Astrocyte (in vitro differentiated cells and primary cell): ENCODE measurements at regions not wholly inside any gene's neighbourhood (a gene's known extent, or its start where the extent isn't known, plus 50 kb on each side); places are given as distances from the start of the nearest gene placed in this dataset.
A peak's percentile ranks its signal among the peaks of the same experiment; 100 is the strongest.

ENCODE experiments used
- DNase-seq: peaks from one replicate; pipeline ENCODE4 v3.0.0-alpha.2; 2010; ENCODE audit warnings: low read depth
- FAIRE-seq: peaks from 2 replicates; lab custom pipeline; 2011; peaks lifted over from hg19 to GRCh38; lab: Jason Lieb, UNC
- H2AFZ ChIP-seq: 2 replicates; pipeline ENCODE4 v1.6.0; 2012; ENCODE audit warnings: low read depth, low read length, inconsistent platforms
- H3K27ac ChIP-seq: 2 replicates; pipeline ENCODE4 v1.5.1; 2011; ENCODE audit warnings: low read depth, low read length, inconsistent platforms
- H3K27me3 ChIP-seq: 2 replicates; pipeline ENCODE4 v1.6.0; 2011; ENCODE audit warnings: low read length, inconsistent platforms; ENCODE audit not compliant: insufficient read depth
- H3K36me3 ChIP-seq: 2 replicates; pipeline ENCODE4 v1.5.1; 2011; ENCODE audit warnings: low read length, inconsistent platforms; ENCODE audit not compliant: insufficient read depth
- H3K4me1 ChIP-seq: 2 replicates; pipeline ENCODE4 v1.5.1; 2011; ENCODE audit warnings: low read length, inconsistent platforms; ENCODE audit not compliant: insufficient read depth
- H3K4me2 ChIP-seq: 2 replicates; pipeline ENCODE4 v1.6.0; 2012; ENCODE audit warnings: low read length, inconsistent platforms
- H3K4me3 ChIP-seq: 2 replicates; pipeline ENCODE4 v1.5.1; 2011; ENCODE audit warnings: low read depth, mild to moderate bottlenecking, low read length, inconsistent platforms; ENCODE audit not compliant: insufficient read depth
- H3K79me2 ChIP-seq: 2 replicates; pipeline ENCODE4 v1.6.0; 2012; ENCODE audit warnings: mild to moderate bottlenecking, low read length, inconsistent platforms; ENCODE audit not compliant: insufficient read depth
- H3K9ac ChIP-seq: 2 replicates; pipeline ENCODE4 v1.6.0; 2012; ENCODE audit warnings: mild to moderate bottlenecking, low read length, inconsistent platforms
- H3K9me3 ChIP-seq: 2 replicates; pipeline ENCODE4 v1.5.1; 2012; ENCODE audit warnings: low read depth, mild to moderate bottlenecking, low read length, inconsistent platforms; ENCODE audit not compliant: insufficient read depth
- H4K20me1 ChIP-seq: 2 replicates; pipeline ENCODE4 v1.6.0; 2012; ENCODE audit warnings: low read length, inconsistent platforms; ENCODE audit not compliant: insufficient read depth
- H3K27ac Mint-ChIP-seq: one replicate; pipeline ENCODE4 v1.8.0; 2021; ENCODE audit warnings: mild to moderate bottlenecking, mixed read lengths; ENCODE audit not compliant: unreplicated experiment
- H3K27me3 Mint-ChIP-seq: one replicate; pipeline ENCODE4 v1.8.0; 2021; ENCODE audit warnings: low read depth, mixed read lengths; ENCODE audit not compliant: unreplicated experiment
- H3K36me3 Mint-ChIP-seq: one replicate; pipeline ENCODE4 v1.8.0; 2021; ENCODE audit warnings: low read depth, mixed read lengths; ENCODE audit not compliant: unreplicated experiment
- H3K4me1 Mint-ChIP-seq: one replicate; pipeline ENCODE4 v1.8.0; 2021; ENCODE audit warnings: low read depth, mixed read lengths; ENCODE audit not compliant: unreplicated experiment
- H3K4me3 Mint-ChIP-seq: one replicate; pipeline ENCODE4 v1.8.0; 2021; ENCODE audit warnings: mild to moderate bottlenecking, moderate library complexity, mixed read lengths; ENCODE audit not compliant: unreplicated experiment
- H3K9me3 Mint-ChIP-seq: one replicate; pipeline ENCODE4 v1.8.0; 2021; ENCODE audit warnings: mild to moderate bottlenecking, mixed read lengths; ENCODE audit not compliant: unreplicated experiment
- CTCF ChIP-seq: IDR thresholded peaks from 2 replicates; pipeline ENCODE4 v1.5.1; 2011; ENCODE audit warnings: low read depth, mild to moderate bottlenecking, inconsistent platforms, low read length, moderate library complexity; ENCODE audit not compliant: insufficient read depth
- EZH2 ChIP-seq: IDR thresholded peaks from 2 replicates; pipeline ENCODE4 v1.6.1; 2012; ENCODE audit warnings: mild to moderate bottlenecking, low read length, inconsistent platforms; ENCODE audit not compliant: insufficient read depth

- Histone ChIP-seq H2AFZ (no peak overlapping the region), H3K4me1 (peaks cover 13% of the 10 kb centered on the region), H3K27ac (no peak overlapping the region), H4K20me1 (no peaks in the 10 kb centered on the region), H3K9me3 (no peaks in the 10 kb centered on the region), H3K36me3 (no peaks in the 10 kb centered on the region), H3K4me2 (peak overlapping the region; percentile 10), H3K79me2 (no peaks in the 10 kb centered on the region), H3K9ac (no peak overlapping the region), H3K4me3 (no peak overlapping the region), H3K27me3 (no peaks in the 10 kb centered on the region)
- no peaks in the 10 kb centered on the region for H3K36me3 Mint-ChIP-seq
- H3K27ac Mint-ChIP-seq = no peak overlapping the region
- no peaks in the 10 kb centered on the region for H3K9me3 Mint-ChIP-seq
- H3K4me3 Mint-ChIP-seq = no peak overlapping the region
- FAIRE-seq (peak; percentile 85), DNase-seq (peak; percentile 56)
- H3K4me1 Mint-ChIP-seq = peaks cover 39% of the 10 kb centered on the region
- TF ChIP-seq CTCF (no peak), EZH2 (no peak)
- H3K27me3 Mint-ChIP-seq = no peaks in the 10 kb centered on the region
Measured at GRCh38 chr9:16241231-16241630, 629.2 kb downstream of the BNC2 start.

DNA sequence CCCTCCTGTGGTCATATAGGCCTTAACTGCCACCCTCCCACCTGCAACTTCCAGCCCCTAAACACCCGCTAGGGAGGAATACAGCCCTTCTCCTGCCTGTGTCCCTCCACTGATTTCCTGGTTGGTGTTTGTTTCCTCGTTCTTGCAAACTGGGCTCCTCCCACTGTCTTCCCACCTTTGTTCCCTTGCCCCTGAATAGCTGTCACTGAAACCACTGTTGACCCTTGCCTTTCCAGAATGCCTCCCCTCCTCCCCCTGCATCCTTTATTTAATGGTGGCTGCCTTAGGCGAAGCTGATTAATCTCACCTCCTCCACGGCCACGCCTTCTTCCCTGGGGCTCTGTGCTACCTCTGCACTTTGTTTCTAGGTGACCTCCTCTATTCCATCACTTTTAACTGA lies 626.7 kb downstream of the BNC2 start:
- Histone ChIP-seq H3K4me2 (no peak overlapping the region), H3K9ac (no peak overlapping the region), H4K20me1 (no peaks in the 10 kb centered on the region), H3K79me2 (no peaks in the 10 kb centered on the region), H2AFZ (no peak overlapping the region), H3K9me3 (no peaks in the 10 kb centered on the region), H3K36me3 (no peaks in the 10 kb centered on the region), H3K27ac (no peak overlapping the region), H3K27me3 (no peaks in the 10 kb centered on the region), H3K4me1 (peaks cover 24% of the 10 kb centered on the region), H3K4me3 (no peak overlapping the region)
- no peaks in the 10 kb centered on the region for H3K27me3 Mint-ChIP-seq
- no peaks in the 10 kb centered on the region for H3K36me3 Mint-ChIP-seq
- H3K27ac Mint-ChIP-seq = no peak overlapping the region
- no peak for DNase-seq
- FAIRE-seq = no peak
- no peak overlapping the region for H3K4me3 Mint-ChIP-seq
- TF ChIP-seq CTCF (no peak), EZH2 (no peak)
- H3K9me3 Mint-ChIP-seq = no peaks in the 10 kb centered on the region
- peaks cover 44% of the 10 kb centered on the region for H3K4me1 Mint-ChIP-seq

DNA sequence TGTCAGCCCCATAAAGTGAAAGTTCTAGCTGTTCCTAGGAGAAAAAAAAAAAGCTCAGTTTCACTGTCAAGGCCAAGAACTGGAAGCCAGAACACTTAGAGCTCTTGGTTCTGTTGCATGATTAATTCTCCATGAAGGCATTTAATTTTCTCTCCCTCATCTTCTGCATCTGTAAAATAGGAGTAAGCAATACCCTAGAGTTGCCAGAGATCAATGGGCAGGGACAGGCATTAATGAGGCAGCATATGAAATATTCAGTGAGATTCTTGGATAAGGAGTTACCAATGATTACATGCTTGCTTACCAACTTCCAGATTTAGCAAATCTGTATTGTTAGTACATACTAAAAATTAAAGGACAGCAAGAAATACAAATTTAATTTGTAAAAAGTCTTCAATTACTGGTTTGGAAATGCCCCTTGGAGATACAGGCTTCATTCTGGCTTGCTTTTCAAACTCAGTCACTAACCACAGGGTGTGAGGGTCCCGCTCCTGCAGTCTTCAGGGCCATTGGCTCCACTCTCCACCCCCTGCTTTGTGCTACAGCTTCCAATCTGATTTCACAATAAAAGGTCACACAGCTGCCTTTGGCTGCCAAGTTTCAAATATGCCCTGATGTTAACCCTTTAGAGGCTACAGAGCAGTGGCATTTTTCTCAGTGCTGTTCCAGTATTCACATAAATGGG lies 624.6 kb downstream of the BNC2 start:
- Mint-ChIP-seq H3K36me3 (no peaks in the 10 kb centered on the region), H3K27ac (no peak overlapping the region), H3K4me3 (no peak overlapping the region), H3K27me3 (no peaks in the 10 kb centered on the region), H3K4me1 (peaks cover 42% of the 10 kb centered on the region), H3K9me3 (no peaks in the 10 kb centered on the region)
- Histone ChIP-seq H3K4me3 (no peak overlapping the region), H3K79me2 (no peaks in the 10 kb centered on the region), H3K36me3 (no peaks in the 10 kb centered on the region), H3K9ac (no peak overlapping the region), H2AFZ (no peak overlapping the region), H3K27me3 (no peaks in the 10 kb centered on the region), H3K4me2 (no peak overlapping the region), H4K20me1 (no peaks in the 10 kb centered on the region), H3K27ac (no peak overlapping the region), H3K9me3 (no peaks in the 10 kb centered on the region), H3K4me1 (peaks cover 24% of the 10 kb centered on the region)
- FAIRE-seq (no peak), DNase-seq (no peak)
- TF ChIP-seq EZH2 (no peak), CTCF (no peak)
